HG03060 (cell line): ENCODE measurements at regions not wholly inside any gene's neighbourhood (a gene's known extent, or its start where the extent isn't known, plus 50 kb on each side); places are given as distances from the start of the nearest gene placed in this dataset.
"Not testable (repeated sequence)": the region's sequence is repeated elsewhere in the genome, so short reads cannot be mapped to it uniquely, and the experiment has no call there.

Experiments
- ATAC-seq: cut with Tn5 transposase; IDR thresholded peaks from one replicate; pipeline ENCODE4 v1.9.1; 2021; ENCODE audit warnings: low read depth, moderate number of reproducible peaks; ENCODE audit not compliant: unreplicated experiment

- no peak for ATAC-seq
These were observed 264.4 kb downstream of the ETV1 start for GRCh38 chr7:13724977-13725566.

- no peak for ATAC-seq
These were observed 263.9 kb downstream of the ETV1 start for GRCh38 chr7:13725591-13725990.

GRCh38 chr7:13727279-13727678 lies 262.2 kb downstream of the ETV1 start:
- ATAC-seq: no peak

- ATAC-seq: no peak
These were observed 261.7 kb downstream of the ETV1 start for GRCh38 chr7:13727751-13728150.

GRCh38 chr7:13728430-13728829 lies 261.0 kb downstream of the ETV1 start:
- not testable (repeated sequence) for ATAC-seq

- ATAC-seq: no peak
These were observed 257.8 kb downstream of the ETV1 start for GRCh38 chr7:13731643-13732042.

GRCh38 chr7:13737563-13737962 lies 251.9 kb downstream of the ETV1 start:
- ATAC-seq: no peak

GRCh38 chr7:13742126-13742525 lies 247.3 kb downstream of the ETV1 start:
- no peak for ATAC-seq

GRCh38 chr7:13742811-13743210 lies 246.7 kb downstream of the ETV1 start:
- no peak for ATAC-seq

- no peak for ATAC-seq
These were observed 246.2 kb downstream of the ETV1 start for GRCh38 chr7:13743226-13743625.

- ATAC-seq: no peak
These were observed 243.9 kb downstream of the ETV1 start for GRCh38 chr7:13745530-13745929.

- ATAC-seq: no peak
These were observed 240.5 kb downstream of the ETV1 start for GRCh38 chr7:13748998-13749397.

GRCh38 chr7:13749636-13750035 lies 239.8 kb downstream of the ETV1 start:
- ATAC-seq: no peak

GRCh38 chr7:13751766-13752165 lies 237.7 kb downstream of the ETV1 start:
- no peak for ATAC-seq

- ATAC-seq: no peak
These were observed 231.6 kb downstream of the ETV1 start for GRCh38 chr7:13757841-13758240.

GRCh38 chr7:13765853-13766252 lies 223.6 kb downstream of the ETV1 start:
- ATAC-seq: not testable (repeated sequence)

- ATAC-seq: no peak
These were observed 219.2 kb downstream of the ETV1 start for GRCh38 chr7:13770305-13770704.

- no peak for ATAC-seq
These were observed 214.5 kb downstream of the ETV1 start for GRCh38 chr7:13774976-13775375.

- ATAC-seq: no peak
These were observed 212.2 kb downstream of the ETV1 start for GRCh38 chr7:13777242-13777641.

- ATAC-seq: no peak
These were observed 210.5 kb downstream of the ETV1 start for GRCh38 chr7:13778967-13779366.

GRCh38 chr7:13790611-13791010 lies 198.9 kb downstream of the ETV1 start:
- ATAC-seq: no peak

- ATAC-seq: no peak
These were observed 197.3 kb downstream of the ETV1 start for GRCh38 chr7:13792208-13792607.

- ATAC-seq: no peak
These were observed 195.5 kb downstream of the ETV1 start for GRCh38 chr7:13793926-13794325.
